Right lobe of liver (tissue), 4 donors: ENCODE measurements at regions not wholly inside any gene's neighbourhood (a gene's known extent, or its start where the extent isn't known, plus 50 kb on each side); places are given as distances from the start of the nearest gene placed in this dataset.

ENCODE experiments used
- CTCF ChIP-seq, 4 donors: fragments of 200-600 bp in 3 of 4; fragments of 450-650 bp in 1 of 4; IDR thresholded peaks; one replicate each; pipeline versions ENCODE4 v1.5.1 to v1.8.0; 2016 to 2022; ENCODE audit warnings: antibody characterized with exemption in 4 of 4, mild to moderate bottlenecking in 2 of 4
- POLR2A ChIP-seq: fragments of 450-650 bp; IDR thresholded peaks from one replicate; pipeline ENCODE4 v1.6.1; 2017; ENCODE audit warnings: antibody characterized with exemption, mild to moderate bottlenecking
- donor health status: DM: no; HTN: no; CAD: no.
- donor health status: DM: no; HTN: no; CAD: no.
- donor health status: DM: no; HTN: yes; CAD: no.

GRCh38 chr4:163816494-163816893, 322.0 kb downstream of the TMA16 start:
- TF ChIP-seq CTCF (IDR thresholded peaks at IDR 0.05) (no peak), POLR2A (no peak)
